Panc1 (cell line): ENCODE measurements at regions not wholly inside any gene's neighbourhood (a gene's known extent, or its start where the extent isn't known, plus 50 kb on each side); places are given as distances from the start of the nearest gene placed in this dataset.

Experiments used
- ATAC-seq: fragments of 200-7000 bp; cut with Tn5 transposase; 2 replicates; pipeline ENCODE4 v1.9.1; 2020; ENCODE audit warnings: mild to moderate bottlenecking, moderate library complexity
- BruUV-seq: library from RNA; stranded (reverse); fragments of 400-500 nt; replicated peaks from 2 replicates; lab custom pipeline; 2021; lab: Mats Ljungman, UMichigan
- CTCF ChIA-PET: fragments of 300-600 bp; sonication (Branson Sonifier 250); formaldehyde crosslinking; loops from one replicate; lab custom pipeline; 2022; ENCODE audit warnings: antibody characterized with exemption; lab: Charles Lee
- POLR2A ChIA-PET: fragments of 300-600 bp; sonication (Branson Sonifier 250); formaldehyde crosslinking; loops from one replicate; lab custom pipeline; 2022; ENCODE audit warnings: antibody characterized with exemption; lab: Charles Lee
- DNase-seq: peaks from one replicate; pipeline ENCODE4 v3.0.0-alpha.2; 2010; ENCODE audit warnings: low read depth, low spot score
- H3K27ac ChIP-seq: 2 replicates; pipeline ENCODE4 v1.5.1; 2011; ENCODE audit warnings: mild to moderate bottlenecking, low read length, inconsistent platforms
- H3K27me3 ChIP-seq: fragments of 200-500 bp; sonication (Bioruptor generic); 2 replicates; pipeline ENCODE4 v1.6.0; 2014; ENCODE audit warnings: low read length, inconsistent platforms; ENCODE audit not compliant: control insufficient read depth, insufficient read depth
- H3K36me3 ChIP-seq: fragments of 200-500 bp; sonication (Bioruptor generic); 2 replicates; pipeline ENCODE4 v1.5.1; 2014; ENCODE audit warnings: inconsistent platforms, mild to moderate bottlenecking, low read length, moderate library complexity; ENCODE audit not compliant: control insufficient read depth, insufficient read depth
- H3K4me1 ChIP-seq: 2 replicates; pipeline ENCODE4 v1.5.1; 2011; ENCODE audit warnings: inconsistent platforms, mild to moderate bottlenecking, low read length, moderate library complexity; ENCODE audit not compliant: control insufficient read depth, insufficient read depth
- H3K4me3 ChIP-seq, 2 experiments: 2 replicates each; pipeline ENCODE4 v1.5.1; 2011 to 2012; ENCODE audit warnings: low read depth in 2 of 2, low read length in 2 of 2, mild to moderate bottlenecking in 2 of 2, inconsistent platforms in 1 of 2, moderate library complexity in 1 of 2
- H3K9me3 ChIP-seq: fragments of 200-500 bp; sonication (Bioruptor generic); 2 replicates; pipeline ENCODE4 v1.5.1; 2014; ENCODE audit warnings: low read depth, mild to moderate bottlenecking, inconsistent platforms, low read length, moderate library complexity; ENCODE audit not compliant: control insufficient read depth, insufficient read depth
- POLR2AphosphoS5 ChIP-seq: IDR thresholded peaks from 2 replicates; pipeline ENCODE4 v1.6.1; 2012; ENCODE audit warnings: mild to moderate bottlenecking, low read depth, low read length, moderate library complexity
- SIN3A ChIP-seq: IDR thresholded peaks from 2 replicates; pipeline ENCODE4 v1.6.1; 2012; ENCODE audit warnings: low read depth, mild to moderate bottlenecking, low read length, moderate library complexity, borderline replicate concordance; ENCODE audit not compliant: insufficient read depth
- TCF7L2 ChIP-seq: IDR thresholded peaks from 2 replicates; pipeline ENCODE4 v1.6.1; 2011; ENCODE audit warnings: mild to moderate bottlenecking, low read depth, low read length, inconsistent platforms
- in situ Hi-C: cut with HindIII; loops from 2 replicates; pipeline ENCODE4 v1.10.0; 2016; ENCODE audit warnings: low sequenced_read_pairs, low pct_unique_long_range_greater_than_20kb
- intact Hi-C: fragments of 100-400 bp; cut with micrococcal nuclease; formaldehyde crosslinking; loops from one replicate; pipeline ENCODE4 v1.10.0; 2022; ENCODE audit not compliant: unreplicated experiment
- TF ChIP-seq, protein P1 (sequence below), 2 experiments: IDR thresholded peaks; 2 replicates each; pipeline ENCODE4 v1.6.1; 2011 to 2012; ENCODE audit warnings: low read depth in 2 of 2, control low read depth in 1 of 2, low read length in 1 of 2, mild to moderate bottlenecking in 1 of 2, moderate library complexity in 1 of 2; ENCODE audit not compliant: insufficient read depth in 1 of 2
- TF ChIP-seq, protein P2 (sequence below): fragments of 450-650 bp; IDR thresholded peaks from 2 replicates; pipeline ENCODE4 v1.5.1; 2017; ENCODE audit warnings: mild to moderate bottlenecking

DNA sequence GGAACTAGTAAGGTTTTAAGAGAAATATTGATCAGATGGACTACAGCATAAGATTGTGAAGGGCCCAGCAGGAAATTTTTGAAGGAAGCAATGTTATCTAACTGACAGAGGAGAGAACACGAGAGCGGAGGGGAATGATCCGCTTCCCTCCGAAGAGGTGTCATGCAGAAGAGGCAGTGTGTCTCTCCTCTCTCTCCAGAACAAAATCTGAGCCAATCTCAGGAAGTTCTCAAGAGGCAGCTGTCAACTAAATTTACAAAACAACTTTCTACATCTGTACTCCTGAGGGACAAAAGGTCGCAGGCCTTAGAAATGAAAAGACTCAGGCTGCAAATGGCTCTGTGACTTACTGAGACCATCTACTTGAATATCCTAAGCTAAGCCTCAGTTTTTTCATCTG lies 224.6 kb upstream of the CDH5 start:
- no peak for DNase-seq
- in situ Hi-C loops: no loop called here
- no TSS peak for BruUV-seq
- no peaks in the 10 kb centered on the region for H3K4me1 ChIP-seq
- ChIA-PET CTCF (no interaction called here), POLR2A (no interaction called here)
- H3K4me3 ChIP-seq: no peak overlapping the region
- TF ChIP-seq POLR2AphosphoS5: no peak
- TF ChIP-seq, protein P1, sequence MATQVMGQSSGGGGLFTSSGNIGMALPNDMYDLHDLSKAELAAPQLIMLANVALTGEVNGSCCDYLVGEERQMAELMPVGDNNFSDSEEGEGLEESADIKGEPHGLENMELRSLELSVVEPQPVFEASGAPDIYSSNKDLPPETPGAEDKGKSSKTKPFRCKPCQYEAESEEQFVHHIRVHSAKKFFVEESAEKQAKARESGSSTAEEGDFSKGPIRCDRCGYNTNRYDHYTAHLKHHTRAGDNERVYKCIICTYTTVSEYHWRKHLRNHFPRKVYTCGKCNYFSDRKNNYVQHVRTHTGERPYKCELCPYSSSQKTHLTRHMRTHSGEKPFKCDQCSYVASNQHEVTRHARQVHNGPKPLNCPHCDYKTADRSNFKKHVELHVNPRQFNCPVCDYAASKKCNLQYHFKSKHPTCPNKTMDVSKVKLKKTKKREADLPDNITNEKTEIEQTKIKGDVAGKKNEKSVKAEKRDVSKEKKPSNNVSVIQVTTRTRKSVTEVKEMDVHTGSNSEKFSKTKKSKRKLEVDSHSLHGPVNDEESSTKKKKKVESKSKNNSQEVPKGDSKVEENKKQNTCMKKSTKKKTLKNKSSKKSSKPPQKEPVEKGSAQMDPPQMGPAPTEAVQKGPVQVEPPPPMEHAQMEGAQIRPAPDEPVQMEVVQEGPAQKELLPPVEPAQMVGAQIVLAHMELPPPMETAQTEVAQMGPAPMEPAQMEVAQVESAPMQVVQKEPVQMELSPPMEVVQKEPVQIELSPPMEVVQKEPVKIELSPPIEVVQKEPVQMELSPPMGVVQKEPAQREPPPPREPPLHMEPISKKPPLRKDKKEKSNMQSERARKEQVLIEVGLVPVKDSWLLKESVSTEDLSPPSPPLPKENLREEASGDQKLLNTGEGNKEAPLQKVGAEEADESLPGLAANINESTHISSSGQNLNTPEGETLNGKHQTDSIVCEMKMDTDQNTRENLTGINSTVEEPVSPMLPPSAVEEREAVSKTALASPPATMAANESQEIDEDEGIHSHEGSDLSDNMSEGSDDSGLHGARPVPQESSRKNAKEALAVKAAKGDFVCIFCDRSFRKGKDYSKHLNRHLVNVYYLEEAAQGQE (IDR thresholded peaks at IDR 0.05; ENCODE audit: insufficient read depth in 1 of 2, low read depth in 2 of 2, low read length in 1 of 2): no peak
- TF ChIP-seq, protein P2, sequence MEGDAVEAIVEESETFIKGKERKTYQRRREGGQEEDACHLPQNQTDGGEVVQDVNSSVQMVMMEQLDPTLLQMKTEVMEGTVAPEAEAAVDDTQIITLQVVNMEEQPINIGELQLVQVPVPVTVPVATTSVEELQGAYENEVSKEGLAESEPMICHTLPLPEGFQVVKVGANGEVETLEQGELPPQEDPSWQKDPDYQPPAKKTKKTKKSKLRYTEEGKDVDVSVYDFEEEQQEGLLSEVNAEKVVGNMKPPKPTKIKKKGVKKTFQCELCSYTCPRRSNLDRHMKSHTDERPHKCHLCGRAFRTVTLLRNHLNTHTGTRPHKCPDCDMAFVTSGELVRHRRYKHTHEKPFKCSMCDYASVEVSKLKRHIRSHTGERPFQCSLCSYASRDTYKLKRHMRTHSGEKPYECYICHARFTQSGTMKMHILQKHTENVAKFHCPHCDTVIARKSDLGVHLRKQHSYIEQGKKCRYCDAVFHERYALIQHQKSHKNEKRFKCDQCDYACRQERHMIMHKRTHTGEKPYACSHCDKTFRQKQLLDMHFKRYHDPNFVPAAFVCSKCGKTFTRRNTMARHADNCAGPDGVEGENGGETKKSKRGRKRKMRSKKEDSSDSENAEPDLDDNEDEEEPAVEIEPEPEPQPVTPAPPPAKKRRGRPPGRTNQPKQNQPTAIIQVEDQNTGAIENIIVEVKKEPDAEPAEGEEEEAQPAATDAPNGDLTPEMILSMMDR: no peak
- TF ChIP-seq SIN3A: no peak
- no peak for TF ChIP-seq TCF7L2
- no peaks in the 10 kb centered on the region; the same call in 1 of the 2 replicates for H3K27me3 ChIP-seq
- no peaks in the 10 kb centered on the region for H3K9me3 ChIP-seq
- ATAC-seq: no peak
- no peak overlapping the region for H3K27ac ChIP-seq
- no peaks in the 10 kb centered on the region for H3K36me3 ChIP-seq
- intact Hi-C loops: no loop called here

GRCh38 chr16:66137853-66138252 lies 228.6 kb upstream of the CDH5 start:
- ATAC-seq (no peak), DNase-seq (no peak)
- H3K27me3 ChIP-seq: no peaks in the 10 kb centered on the region; the same call in 1 of the 2 replicates
- ChIA-PET CTCF (no interaction called here), POLR2A (no interaction called here)
- no peak overlapping the region for H3K27ac ChIP-seq
- no TSS peak for BruUV-seq
- H3K4me1 ChIP-seq: no peaks in the 10 kb centered on the region
- H3K36me3 ChIP-seq: no peaks in the 10 kb centered on the region
- H3K4me3 ChIP-seq: no peak overlapping the region
- in situ Hi-C loops: no loop called here
- intact Hi-C loops: no loop called here
- TF ChIP-seq, protein P1 (IDR thresholded peaks at IDR 0.05; ENCODE audit: insufficient read depth in 1 of 2, low read depth in 2 of 2, low read length in 1 of 2): no peak
- TF ChIP-seq POLR2AphosphoS5 (no peak), TCF7L2 (no peak)
- TF ChIP-seq, protein P2: no peak
- H3K9me3 ChIP-seq: no peaks in the 10 kb centered on the region
